ENCODE measurements at regions not wholly inside any gene's neighbourhood (a gene's known extent, or its start where the extent isn't known, plus 50 kb on each side); places are given as distances from the start of the nearest gene placed in this dataset.

DNA sequence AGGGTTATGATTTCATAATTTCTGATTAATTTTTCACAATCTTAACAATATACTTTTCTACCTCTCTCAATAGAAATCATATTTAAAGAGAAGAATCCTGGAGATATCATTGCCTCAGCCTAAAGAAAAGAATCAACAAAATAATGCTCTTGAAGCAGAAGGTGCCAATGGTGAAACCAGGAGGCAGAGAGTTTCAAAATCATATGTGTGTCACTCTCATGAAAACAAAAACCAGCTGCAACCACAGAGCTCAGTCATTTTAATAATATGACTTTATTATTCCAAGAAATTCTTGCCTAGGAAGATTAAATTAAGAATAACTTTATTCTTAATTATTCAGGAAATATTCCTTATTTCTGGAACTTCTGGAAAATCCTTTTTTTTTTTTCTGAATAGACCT lies 266.8 kb upstream of the ACTBL2 start:
- TF ChIP-seq, protein P1, sequence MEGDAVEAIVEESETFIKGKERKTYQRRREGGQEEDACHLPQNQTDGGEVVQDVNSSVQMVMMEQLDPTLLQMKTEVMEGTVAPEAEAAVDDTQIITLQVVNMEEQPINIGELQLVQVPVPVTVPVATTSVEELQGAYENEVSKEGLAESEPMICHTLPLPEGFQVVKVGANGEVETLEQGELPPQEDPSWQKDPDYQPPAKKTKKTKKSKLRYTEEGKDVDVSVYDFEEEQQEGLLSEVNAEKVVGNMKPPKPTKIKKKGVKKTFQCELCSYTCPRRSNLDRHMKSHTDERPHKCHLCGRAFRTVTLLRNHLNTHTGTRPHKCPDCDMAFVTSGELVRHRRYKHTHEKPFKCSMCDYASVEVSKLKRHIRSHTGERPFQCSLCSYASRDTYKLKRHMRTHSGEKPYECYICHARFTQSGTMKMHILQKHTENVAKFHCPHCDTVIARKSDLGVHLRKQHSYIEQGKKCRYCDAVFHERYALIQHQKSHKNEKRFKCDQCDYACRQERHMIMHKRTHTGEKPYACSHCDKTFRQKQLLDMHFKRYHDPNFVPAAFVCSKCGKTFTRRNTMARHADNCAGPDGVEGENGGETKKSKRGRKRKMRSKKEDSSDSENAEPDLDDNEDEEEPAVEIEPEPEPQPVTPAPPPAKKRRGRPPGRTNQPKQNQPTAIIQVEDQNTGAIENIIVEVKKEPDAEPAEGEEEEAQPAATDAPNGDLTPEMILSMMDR (IDR thresholded peaks at IDR 0.05): no peak
- TF ChIP-seq POLR2A (IDR thresholded peaks at IDR 0.05): no peak
